ENCODE measurements at regions not wholly inside any gene's neighbourhood (a gene's known extent, or its start where the extent isn't known, plus 50 kb on each side); places are given as distances from the start of the nearest gene placed in this dataset.

- no peak for DNase-seq (ENCODE audit: low read depth)
Observed at GRCh38 chr3:190790185-190790584, 72.3 kb downstream of the GMNC start.

DNA sequence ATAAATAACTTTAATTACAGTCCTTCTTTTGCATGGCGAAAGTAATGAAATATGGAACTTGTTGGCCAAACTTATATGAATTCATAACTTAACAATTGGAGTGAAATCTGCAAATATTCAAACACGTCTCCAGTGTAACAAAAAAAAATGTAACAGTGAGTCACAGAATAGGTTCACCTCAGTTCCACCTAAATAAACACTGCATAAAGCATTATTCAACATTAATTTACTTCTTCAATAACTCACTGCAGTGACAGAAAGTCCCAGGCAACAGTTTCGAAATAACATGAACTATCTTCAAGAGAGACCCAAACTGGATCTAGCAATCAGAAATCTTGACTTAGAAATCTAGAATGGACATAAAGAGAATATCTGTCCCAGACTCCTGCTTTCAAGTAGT, 75.6 kb downstream of the GMNC start:
- no peak for DNase-seq (ENCODE audit: low read depth)

- DNase-seq (ENCODE audit: low read depth), result no peak
Observed at GRCh38 chr3:190785047-190785446, 77.4 kb downstream of the GMNC start.

GRCh38 chr3:190780524-190780923, 82.0 kb downstream of the GMNC start:
- no peak for DNase-seq (ENCODE audit: low read depth)

- no peak for DNase-seq (ENCODE audit: low read depth)
Observed at GRCh38 chr3:190774633-190775032, 87.9 kb downstream of the GMNC start.

DNA sequence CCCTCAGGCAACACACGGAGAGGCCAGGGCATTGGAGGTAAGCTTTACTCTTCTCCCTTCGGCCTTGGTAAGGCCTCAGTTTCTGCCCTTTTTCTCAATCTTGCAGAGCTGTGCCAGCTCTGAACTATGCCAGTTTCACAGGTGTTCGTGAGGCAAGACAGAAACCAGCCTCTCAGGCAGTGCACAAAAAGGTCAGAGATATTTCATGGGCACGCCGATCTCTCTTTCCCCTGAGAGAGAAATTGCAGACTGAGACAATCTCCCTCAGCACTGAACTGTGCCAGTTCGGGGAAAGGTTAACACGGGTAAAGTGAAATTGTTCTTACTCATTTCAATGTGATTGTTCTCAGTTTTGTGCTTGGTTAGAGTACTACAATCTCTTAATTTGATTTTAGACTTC, 88.5 kb downstream of the GMNC start:
- no peak for DNase-seq (ENCODE audit: low read depth)

GRCh38 chr3:190772831-190773230, 89.7 kb downstream of the GMNC start:
- DNase-seq (ENCODE audit: low read depth), result no peak

- no peak for DNase-seq (ENCODE audit: low read depth)
Observed at GRCh38 chr3:190768891-190769290, 93.6 kb downstream of the GMNC start.

GRCh38 chr3:190767851-190768250, 94.6 kb downstream of the GMNC start:
- DNase-seq (ENCODE audit: low read depth), result no peak

DNA sequence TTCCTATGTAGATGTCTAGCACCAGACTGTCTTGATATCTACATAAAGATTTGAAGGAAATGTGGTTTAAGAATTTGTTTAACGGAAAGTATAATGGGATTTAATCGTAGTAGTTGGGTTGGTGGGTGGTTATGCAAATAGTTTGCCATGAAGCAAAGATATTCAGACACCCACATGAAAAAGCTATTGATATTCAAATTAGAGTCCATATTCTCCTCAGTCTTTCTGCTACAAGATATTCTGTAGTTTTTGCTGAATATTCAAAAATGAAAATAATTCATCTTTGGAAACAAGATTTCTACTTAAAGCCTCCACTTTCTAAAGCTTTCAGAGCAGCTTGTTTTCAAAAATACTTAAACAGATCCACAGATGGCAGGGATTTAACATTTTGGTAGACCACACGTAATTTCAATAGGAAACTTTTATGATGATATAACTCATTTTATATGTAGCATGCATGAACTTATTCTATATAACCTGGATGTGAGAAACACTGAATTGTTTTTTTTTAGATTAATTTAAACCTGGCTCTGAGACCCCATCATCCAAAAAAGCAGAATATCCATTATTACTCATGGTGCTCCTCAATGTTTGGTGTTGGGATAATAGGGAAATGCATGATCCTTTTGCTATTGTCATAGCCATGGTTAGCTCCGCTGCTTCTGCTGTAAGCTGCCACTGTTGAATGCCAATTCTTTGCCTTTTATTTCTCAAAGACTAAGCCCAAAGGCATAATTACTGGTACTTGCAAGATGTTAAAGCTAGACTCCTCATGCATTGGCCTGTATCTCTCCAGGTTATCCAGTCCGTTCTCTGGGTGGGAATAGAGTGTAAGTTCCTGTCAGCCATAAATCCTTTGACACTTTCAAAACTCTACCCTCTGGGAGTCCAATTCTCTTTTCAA, 98.0 kb downstream of the GMNC start:
- DNase-seq (ENCODE audit: low read depth), result no peak

- DNase-seq (ENCODE audit: low read depth), result no peak
Observed at GRCh38 chr3:190762801-190763200, 99.7 kb downstream of the GMNC start.

GRCh38 chr3:190747571-190747970, 114.9 kb downstream of the GMNC start:
- DNase-seq (ENCODE audit: low read depth), result no peak

DNA sequence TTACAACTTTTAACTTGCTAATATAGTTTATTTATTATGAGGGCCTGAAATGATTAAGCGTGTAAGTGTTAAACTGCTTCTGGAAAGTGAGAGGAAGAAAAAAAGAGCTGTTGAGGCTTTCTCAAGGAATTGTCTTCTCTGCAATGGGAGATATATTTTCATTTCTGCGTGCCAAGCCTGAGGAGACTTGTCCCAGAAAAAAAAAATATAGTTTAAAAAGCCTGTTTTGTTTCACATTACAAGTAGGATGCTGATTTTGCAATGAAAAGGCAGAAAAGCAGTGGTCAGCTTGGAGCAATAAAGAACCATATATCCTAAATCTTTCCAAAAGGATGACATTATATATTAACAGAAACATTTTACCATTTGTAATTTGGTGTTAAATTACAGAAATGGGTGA, 115.5 kb downstream of the GMNC start:
- no peak for DNase-seq (ENCODE audit: low read depth)

- no peak for DNase-seq (ENCODE audit: low read depth)
Observed at GRCh38 chr3:190746531-190746930, 116.0 kb downstream of the GMNC start.

DNA sequence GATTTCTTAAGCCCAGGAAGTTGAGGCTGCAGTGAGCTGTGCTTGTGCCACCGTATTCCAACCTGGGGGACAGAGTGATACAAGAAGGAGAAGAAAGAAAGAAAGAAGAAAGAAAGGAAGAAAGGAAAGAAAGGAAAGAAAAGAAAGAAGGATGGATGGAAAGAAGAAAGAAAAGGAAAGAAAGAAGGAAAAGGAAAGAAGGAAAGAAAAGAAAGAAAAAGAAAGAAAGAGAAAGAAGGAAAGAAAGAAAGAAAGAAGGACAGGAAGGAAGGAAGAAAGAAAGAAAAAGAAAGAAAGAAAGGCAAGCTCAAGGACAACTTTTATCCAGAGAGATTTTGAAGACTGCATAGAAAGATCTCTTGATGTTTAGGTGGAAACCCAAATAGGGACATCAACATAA, 120.7 kb downstream of the GMNC start:
- no peak for DNase-seq (ENCODE audit: low read depth)

GRCh38 chr3:190739641-190740185, 122.8 kb downstream of the GMNC start:
- DNase-seq (ENCODE audit: low read depth), result no peak

DNA sequence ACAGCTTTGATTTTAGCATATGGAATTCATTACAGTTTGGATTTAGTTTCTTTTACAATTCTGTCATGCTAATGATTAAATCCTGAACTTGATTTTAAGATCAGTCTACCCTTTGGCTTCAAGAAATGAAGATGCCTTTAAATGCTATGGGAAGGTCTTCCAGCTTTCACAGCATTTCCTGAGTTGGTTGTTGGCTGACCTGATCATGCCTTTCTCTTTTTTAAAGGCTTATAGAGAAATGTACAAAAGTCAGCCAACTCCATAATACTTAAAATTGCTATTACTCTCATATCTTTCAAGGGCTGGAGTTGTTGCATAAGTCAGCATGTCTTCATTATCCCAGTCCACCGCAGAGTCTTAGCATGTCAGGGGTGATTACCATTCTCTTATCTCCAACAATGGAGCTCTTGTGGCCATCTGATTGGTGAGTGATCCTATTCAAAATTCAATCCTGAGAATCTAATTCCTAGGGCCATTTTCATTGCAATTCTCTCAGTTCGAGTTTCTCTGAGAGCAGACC, 123.8 kb downstream of the GMNC start:
- no peak for DNase-seq (ENCODE audit: low read depth)

GRCh38 chr3:190737446-190737845, 125.0 kb downstream of the GMNC start:
- no peak for DNase-seq (ENCODE audit: low read depth)

DNA sequence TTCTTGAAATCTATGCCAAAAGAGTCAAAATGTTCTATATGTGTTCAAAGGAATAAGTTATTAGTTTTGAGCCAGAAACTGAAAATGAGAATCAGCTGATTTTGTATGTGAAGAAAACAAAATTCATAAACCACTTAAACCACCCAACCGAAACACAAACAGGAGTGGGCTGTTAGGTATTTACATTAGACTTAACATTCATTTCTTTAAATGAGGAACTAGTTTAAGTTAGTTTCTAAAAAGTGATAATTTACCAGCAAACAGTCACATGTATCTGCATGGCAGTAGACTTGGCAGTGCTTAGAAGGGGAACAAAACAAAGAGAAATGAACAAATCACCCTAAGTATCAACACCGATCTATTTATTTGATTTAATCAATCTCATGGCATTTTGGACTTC, 128.0 kb downstream of the GMNC start:
- no peak for DNase-seq (ENCODE audit: low read depth)

- DNase-seq (ENCODE audit: low read depth), result no peak
Observed at GRCh38 chr3:190733591-190734146, 128.8 kb downstream of the GMNC start.

DNA sequence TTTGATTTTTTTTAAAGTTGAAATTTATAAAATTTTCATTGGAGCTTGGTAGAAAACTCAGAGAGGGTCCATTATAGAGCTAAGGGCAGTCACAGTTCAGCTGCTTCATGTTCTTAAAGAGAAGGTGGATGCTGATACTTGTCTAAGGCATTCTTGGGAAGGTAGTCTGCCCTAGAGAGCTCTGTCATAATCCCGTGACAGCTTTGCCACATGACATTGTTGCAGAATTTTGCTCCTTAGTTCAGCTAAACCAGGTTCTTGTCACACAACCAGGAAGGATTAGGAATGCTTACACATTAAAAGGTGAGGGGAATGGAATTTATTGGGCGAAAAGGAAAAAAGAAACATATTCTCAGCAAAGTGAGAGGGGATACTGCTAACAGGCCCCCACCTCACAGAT, 130.9 kb downstream of the GMNC start:
- DNase-seq (ENCODE audit: low read depth), result no peak

- DNase-seq (ENCODE audit: low read depth), result peak; percentile 65
Observed at GRCh38 chr3:190728574-190729246, 133.8 kb downstream of the GMNC start.
